Esophagus squamous epithelium (tissue), 5 donors: ENCODE measurements at regions not wholly inside any gene's neighbourhood (a gene's known extent, or its start where the extent isn't known, plus 50 kb on each side); places are given as distances from the start of the nearest gene placed in this dataset.

Experiments used
- DNase-seq: peaks from one replicate; lab custom pipeline; 2025; lab: John Stamatoyannopoulos, UW
- H3K27ac ChIP-seq, 4 donors: fragments of 200-600 bp; sonication (generic); one replicate each; pipeline ENCODE4 v1.5.1; 2016 to 2019; ENCODE audit warnings: mild to moderate bottlenecking in 1 of 4
- H3K27me3 ChIP-seq, 4 donors: fragments of 200-600 bp; sonication (generic); 1 replicate in 3 of 4; 2 replicates in 1 of 4; pipeline versions ENCODE4 v1.5.1 to v1.6.0; 2017 to 2021; ENCODE audit warnings: antibody characterized with exemption in 1 of 4
- H3K36me3 ChIP-seq, 3 donors: fragments of 200-600 bp; sonication (generic); one replicate each; pipeline ENCODE4 v1.5.1; 2016 to 2019
- H3K4me1 ChIP-seq, 3 donors: fragments of 200-600 bp; sonication (generic); one replicate each; pipeline ENCODE4 v1.5.1; 2017 to 2019
- H3K4me3 ChIP-seq, 4 donors: fragments of 200-600 bp; sonication (generic); 1 replicate in 3 of 4; 2 replicates in 1 of 4; pipeline ENCODE4 v1.5.1; 2016 to 2019; ENCODE audit warnings: mild to moderate bottlenecking in 2 of 4, moderate library complexity in 1 of 4
- H3K9me3 ChIP-seq, 3 donors: fragments of 200-600 bp; sonication (generic); one replicate each; pipeline ENCODE4 v1.5.1; 2016 to 2019
- POLR2A ChIP-seq, 4 donors: fragments of 450-650 bp; IDR thresholded peaks; one replicate each; pipeline ENCODE4 v1.6.1; 2017; ENCODE audit warnings: antibody characterized with exemption in 4 of 4, mild to moderate bottlenecking in 4 of 4, moderate library complexity in 3 of 4
- WGBS, 2 donors: methylation state at CpG; one replicate each; pipeline ENCODE4 v1.1.5; 2018; 5-methylcytosine and 5-hydroxymethylcytosine counted together
- intact Hi-C: fragments of 100-400 bp; cut with DNase I; formaldehyde crosslinking; loops from one replicate; pipeline ENCODE4 v1.15.0; 2022
- TF ChIP-seq, protein P1 (sequence below), 6 experiments: fragments of 450-650 bp in 4 of 6; fragments of 200-600 bp in 2 of 6; sonication (generic) in 2 of 6; IDR thresholded peaks; one replicate each; pipeline ENCODE4 v1.5.1; 2016 to 2019; ENCODE audit warnings: antibody characterized with exemption in 6 of 6, mild to moderate bottlenecking in 4 of 6, moderate library complexity in 4 of 6
- donor health status: DM: yes; HTN: yes; CAD: no.

DNA sequence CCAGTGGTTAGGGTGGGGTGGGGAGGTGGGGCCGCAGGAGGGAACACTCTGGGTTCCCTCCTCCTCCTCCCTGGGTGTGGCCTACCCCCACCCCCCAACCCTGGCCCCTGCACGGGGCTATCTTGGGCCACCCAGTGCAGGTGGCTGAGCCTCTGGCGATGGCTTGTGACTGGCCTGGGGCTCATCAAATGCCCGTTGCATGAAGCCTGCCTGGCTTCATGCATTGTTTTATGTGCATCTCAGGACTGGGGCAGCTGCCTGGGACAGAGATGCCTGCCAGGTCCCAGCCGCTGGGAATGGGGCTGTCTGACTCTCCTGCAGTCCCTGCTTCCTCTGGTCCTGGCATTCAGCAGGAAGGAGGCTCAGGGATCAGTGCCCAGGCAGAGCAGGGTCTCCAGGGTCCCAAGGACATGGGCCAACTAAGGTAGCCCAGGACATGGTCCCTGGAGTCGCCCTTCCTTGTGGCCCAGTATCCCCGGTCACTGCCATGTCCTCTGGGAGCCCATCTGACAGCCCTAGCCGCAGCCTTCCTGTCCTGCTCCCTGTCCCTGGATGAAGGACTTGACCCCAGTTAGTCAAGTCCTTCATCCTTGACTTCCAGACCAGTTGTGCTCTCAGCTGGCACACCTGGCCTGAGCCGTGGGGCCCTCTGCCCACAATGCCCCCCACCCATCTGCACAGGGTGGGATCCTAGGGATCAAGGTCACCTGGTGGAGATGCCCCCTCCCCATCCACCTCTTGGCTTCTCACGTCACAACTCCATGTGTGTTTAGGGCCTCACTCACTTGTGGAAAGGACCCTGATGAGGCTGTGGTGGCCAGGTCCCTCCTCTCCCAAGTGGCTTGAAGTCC lies 112.1 kb upstream of the FGF3 start:
- no peak for DNase-seq
- TF ChIP-seq, protein P1, sequence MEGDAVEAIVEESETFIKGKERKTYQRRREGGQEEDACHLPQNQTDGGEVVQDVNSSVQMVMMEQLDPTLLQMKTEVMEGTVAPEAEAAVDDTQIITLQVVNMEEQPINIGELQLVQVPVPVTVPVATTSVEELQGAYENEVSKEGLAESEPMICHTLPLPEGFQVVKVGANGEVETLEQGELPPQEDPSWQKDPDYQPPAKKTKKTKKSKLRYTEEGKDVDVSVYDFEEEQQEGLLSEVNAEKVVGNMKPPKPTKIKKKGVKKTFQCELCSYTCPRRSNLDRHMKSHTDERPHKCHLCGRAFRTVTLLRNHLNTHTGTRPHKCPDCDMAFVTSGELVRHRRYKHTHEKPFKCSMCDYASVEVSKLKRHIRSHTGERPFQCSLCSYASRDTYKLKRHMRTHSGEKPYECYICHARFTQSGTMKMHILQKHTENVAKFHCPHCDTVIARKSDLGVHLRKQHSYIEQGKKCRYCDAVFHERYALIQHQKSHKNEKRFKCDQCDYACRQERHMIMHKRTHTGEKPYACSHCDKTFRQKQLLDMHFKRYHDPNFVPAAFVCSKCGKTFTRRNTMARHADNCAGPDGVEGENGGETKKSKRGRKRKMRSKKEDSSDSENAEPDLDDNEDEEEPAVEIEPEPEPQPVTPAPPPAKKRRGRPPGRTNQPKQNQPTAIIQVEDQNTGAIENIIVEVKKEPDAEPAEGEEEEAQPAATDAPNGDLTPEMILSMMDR (IDR thresholded peaks at IDR 0.05): no peak
- no peak for TF ChIP-seq POLR2A (IDR thresholded peaks at IDR 0.05)
- Histone ChIP-seq H3K4me3 (no peak overlapping the region), H3K27ac (no peak overlapping the region), H3K9me3 (no peaks in the 10 kb centered on the region), H3K36me3 (no peaks in the 10 kb centered on the region), H3K4me1 (no peaks in the 10 kb centered on the region), H3K27me3 (peaks cover 0 to 61% (median 0%) of the 10 kb centered on the region in 4 donors)
- intact Hi-C loops: no loop called here
- 76 to 85% methylated on average over 6 to 8 of the region's 10 CpGs for WGBS, 2 donors

DNA sequence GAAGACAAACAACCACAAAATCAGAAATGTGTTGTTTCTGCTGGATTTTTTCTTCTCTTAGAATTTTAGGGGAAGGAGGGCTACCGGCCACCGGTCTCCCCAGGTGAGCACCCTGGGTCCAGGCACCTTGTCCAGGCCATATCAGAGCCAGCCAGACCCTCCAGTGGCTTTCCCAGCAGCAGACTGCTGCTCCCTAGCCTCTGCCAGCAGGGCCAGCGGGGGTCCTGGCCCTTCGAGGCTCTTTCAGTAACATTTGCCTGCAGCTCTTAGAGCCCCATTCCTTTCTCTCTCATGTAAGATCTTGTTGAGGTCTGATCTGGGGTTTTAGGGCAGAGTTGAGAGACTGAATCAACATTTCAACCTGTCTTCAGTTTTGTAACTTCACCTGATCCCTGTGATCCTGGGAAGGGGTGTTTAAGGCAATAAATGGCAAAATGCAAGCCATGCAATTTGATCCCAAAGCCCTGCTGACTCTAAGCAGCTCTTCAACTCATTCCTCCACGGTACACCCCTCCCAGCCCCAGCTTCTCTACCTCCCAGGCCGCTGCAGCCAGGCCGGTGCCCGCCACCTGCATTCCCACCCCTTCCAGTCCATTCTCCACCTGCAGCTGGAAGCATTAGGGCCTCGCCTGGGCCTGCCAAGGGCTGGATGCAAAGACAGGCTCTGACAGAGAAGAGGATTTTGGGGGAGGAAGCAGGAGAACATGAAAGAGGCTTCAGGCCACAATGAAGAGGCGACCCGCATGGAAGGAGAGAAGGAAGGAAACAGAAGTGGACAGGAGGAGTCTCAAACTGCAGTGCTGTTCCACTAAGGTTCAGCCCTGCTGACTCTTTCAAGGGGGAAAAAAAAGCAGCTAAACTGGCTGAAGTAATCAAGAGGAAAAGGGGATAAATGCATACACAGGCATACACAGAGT lies 113.0 kb upstream of the FGF3 start:
- Histone ChIP-seq H3K9me3 (no peaks in the 10 kb centered on the region), H3K27ac (no peak overlapping the region), H3K36me3 (no peaks in the 10 kb centered on the region), H3K4me3 (no peak overlapping the region), H3K27me3 (peaks cover 0 to 56% (median 0%) of the 10 kb centered on the region in 4 donors), H3K4me1 (no peaks in the 10 kb centered on the region)
- 59 to 79% methylated on average over 5 to 8 of the region's 11 CpGs for WGBS, 2 donors
- intact Hi-C loops: no loop called here
- no peak for DNase-seq
- TF ChIP-seq, protein P1 (IDR thresholded peaks at IDR 0.05): no peak
- TF ChIP-seq POLR2A (IDR thresholded peaks at IDR 0.05): no peak

DNA sequence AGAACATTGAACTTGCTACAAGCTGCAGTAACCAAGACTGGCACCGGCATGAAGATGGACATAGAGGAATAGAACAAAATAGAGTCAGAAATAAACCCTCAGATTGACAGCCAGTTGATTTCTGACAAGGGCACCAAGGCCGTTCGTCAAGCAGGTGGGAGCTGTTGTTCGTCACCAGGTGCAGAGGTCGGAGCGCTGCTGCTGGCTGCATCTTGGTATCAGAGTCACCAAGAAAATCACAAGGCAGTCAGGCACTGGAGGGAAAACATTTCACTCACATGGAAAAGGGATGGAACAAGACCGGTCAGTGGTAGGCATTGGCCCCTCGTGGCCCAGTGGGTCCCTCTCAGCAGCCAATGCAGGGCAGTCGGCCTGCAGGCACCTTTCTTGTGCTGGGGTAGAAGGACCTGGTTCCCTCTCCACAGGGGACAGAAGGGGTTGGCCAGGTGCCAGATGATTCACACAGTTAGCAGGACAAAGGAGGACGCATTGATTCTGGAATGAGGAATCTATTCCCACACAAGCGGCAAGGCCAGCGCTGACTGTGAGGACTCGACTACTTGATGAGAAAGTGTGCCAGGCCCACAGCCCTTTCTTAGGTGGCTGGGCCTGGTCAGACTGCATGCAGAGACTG lies 115.8 kb upstream of the FGF3 start:
- Histone ChIP-seq H3K9me3 (no peaks in the 10 kb centered on the region), H3K4me3 (no peak overlapping the region), H3K36me3 (no peaks in the 10 kb centered on the region), H3K27ac (no peak overlapping the region), H3K4me1 (no peaks in the 10 kb centered on the region), H3K27me3 (peaks cover 0 to 42% (median 0%) of the 10 kb centered on the region in 4 donors)
- DNase-seq: no peak
- intact Hi-C loops: no loop called here
- TF ChIP-seq POLR2A (IDR thresholded peaks at IDR 0.05): no peak
- TF ChIP-seq, protein P1 (IDR thresholded peaks at IDR 0.05): no peak
- 79 to 85% methylated on average over 11 to 12 of the region's 13 CpGs for WGBS, 2 donors

DNA sequence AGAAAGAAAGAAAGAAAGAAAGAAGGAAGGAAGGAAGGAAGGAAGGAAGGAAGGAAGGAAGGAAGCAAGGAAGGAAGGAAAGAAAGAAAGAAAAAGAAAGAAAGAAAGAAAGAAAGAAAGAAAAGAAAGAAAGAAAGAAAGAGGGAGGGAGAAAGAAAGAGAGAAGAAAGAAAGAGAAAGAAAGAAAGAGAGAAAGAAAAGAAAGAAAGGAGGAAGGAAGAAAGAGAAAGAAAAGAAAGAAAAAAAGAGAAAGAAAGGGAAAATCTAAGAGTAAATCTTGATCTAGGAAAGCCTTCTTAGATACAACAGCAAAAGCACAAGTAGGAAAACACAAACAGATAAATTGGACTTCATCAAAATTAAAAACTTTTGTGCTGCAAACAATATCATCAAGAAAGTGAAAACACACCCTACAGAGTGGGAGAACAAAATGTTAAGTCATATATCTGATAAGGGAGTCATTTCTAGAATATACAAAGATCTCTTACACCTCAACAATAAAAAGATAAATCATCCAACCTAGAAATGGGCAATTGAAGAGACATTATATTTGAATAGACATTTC lies 116.8 kb upstream of the FGF3 start:
- no peaks in the 10 kb centered on the region for H3K9me3 ChIP-seq
- intact Hi-C loops: no loop called here
- TF ChIP-seq, protein P1 (IDR thresholded peaks at IDR 0.05): no peak
- no peak for TF ChIP-seq POLR2A (IDR thresholded peaks at IDR 0.05)
- H3K27me3 ChIP-seq: peaks cover 0 to 39% (median 0%) of the 10 kb centered on the region in 4 donors
- no peak overlapping the region for H3K4me3 ChIP-seq
- no peaks in the 10 kb centered on the region for H3K36me3 ChIP-seq
- no peak overlapping the region for H3K27ac ChIP-seq
- no peaks in the 10 kb centered on the region for H3K4me1 ChIP-seq
- no peak for DNase-seq
